Mesenchymal stem cell (in vitro differentiated cells and primary cell): ENCODE measurements at regions not wholly inside any gene's neighbourhood (a gene's known extent, or its start where the extent isn't known, plus 50 kb on each side); places are given as distances from the start of the nearest gene placed in this dataset.
"Not testable (repeated sequence)": the region's sequence is repeated elsewhere in the genome, so short reads cannot be mapped to it uniquely, and the experiment has no call there.

Experiments used
- DNase-seq: peaks from one replicate; pipeline ENCODE4 v3.0.0-alpha.2; 2013
- H2AFZ ChIP-seq: one replicate; pipeline ENCODE4 v1.6.1; 2013; ENCODE audit warnings: low read depth, mild to moderate bottlenecking, control low read depth, inconsistent platforms, low read length, moderate library complexity
- H2AK5ac ChIP-seq: 2 replicates; pipeline ENCODE4 v1.6.1; 2013; ENCODE audit warnings: low read length, moderate library complexity, mild to moderate bottlenecking, inconsistent platforms; ENCODE audit not compliant: severe bottlenecking
- H2BK120ac ChIP-seq: one replicate; pipeline ENCODE4 v1.6.1; 2013; ENCODE audit warnings: low read depth, mild to moderate bottlenecking, inconsistent platforms, low read length, moderate library complexity
- H2BK12ac ChIP-seq, 2 experiments: one replicate each; pipeline ENCODE4 v1.6.1; 2013; ENCODE audit warnings: inconsistent platforms in 2 of 2, low read length in 2 of 2, mild to moderate bottlenecking in 2 of 2, moderate library complexity in 2 of 2, control low read depth in 1 of 2
- H2BK15ac ChIP-seq: one replicate; pipeline ENCODE4 v1.6.1; 2013; ENCODE audit warnings: mild to moderate bottlenecking, low read depth, inconsistent platforms; ENCODE audit not compliant: poor library complexity, severe bottlenecking
- H2BK5ac ChIP-seq: 2 replicates; pipeline ENCODE4 v1.6.1; 2013; ENCODE audit warnings: low read depth, mild to moderate bottlenecking, low read length, control low read depth, inconsistent platforms; ENCODE audit not compliant: poor library complexity, severe bottlenecking
- H3K14ac ChIP-seq, 2 experiments: one replicate each; pipeline ENCODE4 v1.6.1; 2013; ENCODE audit warnings: inconsistent platforms in 2 of 2, low read length in 2 of 2, control low read depth in 1 of 2, mild to moderate bottlenecking in 1 of 2, moderate library complexity in 1 of 2
- H3K18ac ChIP-seq, 2 experiments: one replicate each; pipeline ENCODE4 v1.6.1; 2013; ENCODE audit warnings: inconsistent platforms in 2 of 2, low read length in 2 of 2, control low read depth in 1 of 2, low read depth in 1 of 2, mild to moderate bottlenecking in 1 of 2
- H3K23ac ChIP-seq, 2 experiments: one replicate each; pipeline ENCODE4 v1.6.1; 2013; ENCODE audit warnings: inconsistent platforms in 2 of 2, low read length in 2 of 2, mild to moderate bottlenecking in 2 of 2, moderate library complexity in 2 of 2, control low read depth in 1 of 2
- H3K27ac ChIP-seq: 2 replicates; pipeline ENCODE4 v1.5.1; 2013; ENCODE audit warnings: mild to moderate bottlenecking, moderate library complexity, low read length, control low read depth, inconsistent platforms; ENCODE audit not compliant: poor library complexity, severe bottlenecking
- H3K27me3 ChIP-seq, 2 experiments: 2 replicates each; pipeline versions ENCODE4 v1.6.1 to v1.7.0; 2013; ENCODE audit warnings: low read length in 2 of 2, mild to moderate bottlenecking in 2 of 2, moderate library complexity in 2 of 2, control low read depth in 1 of 2, inconsistent platforms in 1 of 2; ENCODE audit not compliant: control insufficient read depth in 1 of 2, insufficient read depth in 1 of 2
- H3K36me3 ChIP-seq, 2 experiments: 2 replicates each; pipeline versions ENCODE4 v1.6.1 to v1.7.0; 2013; ENCODE audit warnings: low read length in 2 of 2, control low read depth in 1 of 2, inconsistent platforms in 1 of 2, low read depth in 1 of 2, mild to moderate bottlenecking in 1 of 2; ENCODE audit not compliant: insufficient read depth in 2 of 2, control insufficient read depth in 1 of 2
- H3K4ac ChIP-seq, 2 experiments: one replicate each; pipeline ENCODE4 v1.6.1; 2013; ENCODE audit warnings: inconsistent platforms in 2 of 2, low read length in 2 of 2, mild to moderate bottlenecking in 2 of 2, moderate library complexity in 2 of 2, control low read depth in 1 of 2, low read depth in 1 of 2
- H3K4me1 ChIP-seq: 2 replicates; pipeline ENCODE4 v1.6.1; 2013; ENCODE audit warnings: low read depth, low read length, control low read depth; ENCODE audit not compliant: control insufficient read depth, insufficient read depth
- H3K4me2 ChIP-seq: 2 replicates; pipeline ENCODE4 v1.6.1; 2013; ENCODE audit warnings: low read length, mild to moderate bottlenecking, inconsistent platforms; ENCODE audit not compliant: poor library complexity, severe bottlenecking
- H3K4me3 ChIP-seq, 2 experiments: 2 replicates each; pipeline versions ENCODE4 v1.5.1 to v1.7.0; 2013; ENCODE audit warnings: low read length in 2 of 2, mild to moderate bottlenecking in 2 of 2, control low read depth in 1 of 2, low read depth in 1 of 2; ENCODE audit not compliant: insufficient read depth in 1 of 2
- H3K79me1 ChIP-seq: replicated peaks from 2 replicates; pipeline ENCODE4 v1.6.1; 2013; ENCODE audit warnings: mild to moderate bottlenecking, control low read depth, low read length, inconsistent platforms; ENCODE audit not compliant: poor library complexity, severe bottlenecking
- H3K9ac ChIP-seq: 2 replicates; pipeline ENCODE4 v1.7.0; 2013; ENCODE audit warnings: mild to moderate bottlenecking, low read length, moderate library complexity
- H3K9me3 ChIP-seq: 2 replicates; pipeline ENCODE4 v1.7.0; 2013; ENCODE audit warnings: mild to moderate bottlenecking, low read length; ENCODE audit not compliant: control insufficient read depth
- H4K8ac ChIP-seq: one replicate; pipeline ENCODE4 v1.6.1; 2013; ENCODE audit warnings: inconsistent platforms, mild to moderate bottlenecking, low read length, moderate library complexity
- H4K91ac ChIP-seq: one replicate; pipeline ENCODE4 v1.6.1; 2013; ENCODE audit warnings: mild to moderate bottlenecking, low read length, inconsistent platforms
- WGBS: methylation state at CpG from one replicate; pipeline ENCODE4 v1.1.7; 2013; ENCODE audit warnings: mixed read lengths; 5-methylcytosine and 5-hydroxymethylcytosine counted together

DNA sequence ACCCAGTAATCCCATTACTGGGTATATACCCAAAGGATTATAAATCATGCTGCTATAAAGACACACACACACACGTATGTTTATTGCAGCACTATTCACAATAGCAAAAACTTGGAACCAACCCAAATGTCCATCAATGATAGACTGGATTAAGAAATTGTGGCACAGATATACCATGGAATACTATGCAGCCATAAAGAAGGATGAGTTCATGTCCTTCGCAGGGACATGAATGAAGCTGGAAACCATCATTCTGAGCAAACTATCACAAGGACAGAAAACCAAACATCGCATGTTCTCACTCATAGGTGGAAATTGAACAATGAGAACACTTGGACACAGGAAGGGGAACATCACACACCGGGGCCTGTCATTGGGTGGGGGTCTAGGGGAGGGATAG is 54.6 kb upstream of the CSRP2 start:
- 100% methylated on average over 3 of the region's 4 CpGs for WGBS
- not testable (repeated sequence) for H3K4me3 ChIP-seq, H3K4me2 ChIP-seq, H3K79me1 ChIP-seq, H3K4me1 ChIP-seq, H3K18ac ChIP-seq, H4K91ac ChIP-seq, DNase-seq, H4K8ac ChIP-seq, H3K23ac ChIP-seq, H3K27ac ChIP-seq, H3K36me3 ChIP-seq, H3K9me3 ChIP-seq, H3K9ac ChIP-seq, H3K4ac ChIP-seq, H2AFZ ChIP-seq, H3K14ac ChIP-seq, H2BK12ac ChIP-seq, H2BK120ac ChIP-seq, H2BK5ac ChIP-seq, H2AK5ac ChIP-seq, H2BK15ac ChIP-seq
- H3K27me3 ChIP-seq = peaks cover 4 to 16% of the 10 kb centered on the region in 2 experiments

GRCh38 chr12:76929499-76929898 is 50.7 kb upstream of the CSRP2 start:
- Histone ChIP-seq H4K8ac (no peak overlapping the region), H3K4me1 (no peaks in the 10 kb centered on the region), H2BK15ac (no peak overlapping the region), H3K9ac (no peak overlapping the region), H3K4me3 (no peak overlapping the region), H2AK5ac (no peak overlapping the region), H3K79me1 (no peaks in the 10 kb centered on the region), H3K36me3 (no peaks in the 10 kb centered on the region), H3K14ac (no peak overlapping the region), H4K91ac (no peak overlapping the region), H2BK12ac (no peak overlapping the region), H3K9me3 (no peaks in the 10 kb centered on the region), H2AFZ (no peak overlapping the region), H3K4me2 (no peak overlapping the region), H3K23ac (no peak overlapping the region), H2BK120ac (no peak overlapping the region), H2BK5ac (no peak overlapping the region), H3K4ac (no peak overlapping the region), H3K27me3 (peaks cover 4 to 16% of the 10 kb centered on the region in 2 experiments), H3K27ac (no peak overlapping the region), H3K18ac (no peak overlapping the region)
- DNase-seq = no peak
- WGBS = 65% methylated on average over 2 of the region's 2 CpGs
